ENCODE measurements at regions not wholly inside any gene's neighbourhood (a gene's known extent, or its start where the extent isn't known, plus 50 kb on each side); places are given as distances from the start of the nearest gene placed in this dataset.

- no peak for TF ChIP-seq CTCF (IDR thresholded peaks at IDR 0.05)
- TF ChIP-seq POLR2A (IDR thresholded peaks at IDR 0.05), result no peak
Measured at GRCh38 chr12:131309700-131310099, 356.0 kb downstream of the ADGRD1 start.

Measured in adrenal gland (tissue), 5 donors.